ENCODE measurements at regions not wholly inside any gene's neighbourhood (a gene's known extent, or its start where the extent isn't known, plus 50 kb on each side); places are given as distances from the start of the nearest gene placed in this dataset.
"Not testable (repeated sequence)": the region's sequence is repeated elsewhere in the genome, so short reads cannot be mapped to it uniquely, and the experiment has no call there.

DNA sequence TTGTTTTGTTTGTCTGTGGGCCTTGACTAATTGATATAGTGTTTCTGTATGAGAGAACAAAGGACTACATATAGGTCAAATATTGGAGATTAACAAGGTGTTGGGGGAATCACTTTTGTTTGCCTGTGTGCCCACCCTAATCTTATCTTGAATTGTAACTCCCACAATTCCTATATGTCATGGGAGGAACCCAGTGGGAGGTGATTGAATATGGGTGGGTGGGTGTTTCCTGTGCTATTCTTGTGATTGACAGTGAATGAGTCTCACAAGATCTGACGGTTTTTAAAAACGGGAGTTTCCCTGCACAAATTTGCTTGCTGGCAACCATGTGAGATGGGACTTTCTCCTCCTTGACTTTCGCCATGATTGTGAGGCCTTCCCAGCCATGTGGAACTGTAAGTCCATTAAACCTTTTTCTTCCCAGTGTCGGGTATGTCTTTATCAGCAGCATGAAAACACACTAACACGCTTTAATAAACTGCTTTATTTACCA lies 64.9 kb upstream of the HSPB3 start:
- Histone ChIP-seq H3K36me3 (replicated peaks) (no peaks in the 10 kb centered on the region), H3K4me3 (ENCODE audit: low read depth, low read length) (no peak overlapping the region), H3K27me3 (replicated peaks) (no peaks in the 10 kb centered on the region), H3K27ac (no peak overlapping the region)
- TF ChIP-seq, protein P1, sequence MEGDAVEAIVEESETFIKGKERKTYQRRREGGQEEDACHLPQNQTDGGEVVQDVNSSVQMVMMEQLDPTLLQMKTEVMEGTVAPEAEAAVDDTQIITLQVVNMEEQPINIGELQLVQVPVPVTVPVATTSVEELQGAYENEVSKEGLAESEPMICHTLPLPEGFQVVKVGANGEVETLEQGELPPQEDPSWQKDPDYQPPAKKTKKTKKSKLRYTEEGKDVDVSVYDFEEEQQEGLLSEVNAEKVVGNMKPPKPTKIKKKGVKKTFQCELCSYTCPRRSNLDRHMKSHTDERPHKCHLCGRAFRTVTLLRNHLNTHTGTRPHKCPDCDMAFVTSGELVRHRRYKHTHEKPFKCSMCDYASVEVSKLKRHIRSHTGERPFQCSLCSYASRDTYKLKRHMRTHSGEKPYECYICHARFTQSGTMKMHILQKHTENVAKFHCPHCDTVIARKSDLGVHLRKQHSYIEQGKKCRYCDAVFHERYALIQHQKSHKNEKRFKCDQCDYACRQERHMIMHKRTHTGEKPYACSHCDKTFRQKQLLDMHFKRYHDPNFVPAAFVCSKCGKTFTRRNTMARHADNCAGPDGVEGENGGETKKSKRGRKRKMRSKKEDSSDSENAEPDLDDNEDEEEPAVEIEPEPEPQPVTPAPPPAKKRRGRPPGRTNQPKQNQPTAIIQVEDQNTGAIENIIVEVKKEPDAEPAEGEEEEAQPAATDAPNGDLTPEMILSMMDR (IDR thresholded peaks at IDR 0.05; ENCODE audit: low read depth, low read length, missing control alignments), result no peak
- no peak for DNase-seq
- in situ Hi-C loops (cut with HindIII; ENCODE audit: low pct_ligation_motif_present, low sequenced_read_pairs), result no loop called here

DNA sequence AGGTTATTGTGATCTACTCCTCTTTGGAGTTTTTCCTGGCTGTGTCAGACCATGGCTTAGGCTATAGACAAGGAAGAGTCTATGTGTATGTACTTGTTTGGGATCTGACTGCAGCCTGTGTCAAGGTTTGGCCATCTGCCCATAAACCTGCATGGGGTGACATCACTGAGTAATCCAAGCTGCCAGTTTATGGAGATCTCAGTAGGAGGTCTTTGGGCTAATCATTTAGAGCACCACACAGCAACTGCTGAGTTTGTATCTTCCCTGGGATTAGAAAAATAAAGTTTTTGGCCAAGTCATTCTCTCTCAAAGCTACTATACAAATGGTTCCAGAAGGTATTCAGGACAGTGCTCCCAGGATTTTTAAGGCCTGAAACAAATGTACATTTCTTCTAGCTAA lies 65.5 kb upstream of the HSPB3 start:
- Histone ChIP-seq H3K27ac (no peak overlapping the region), H3K27me3 (replicated peaks) (no peaks in the 10 kb centered on the region), H3K4me3 (ENCODE audit: low read depth, low read length) (no peak overlapping the region), H3K36me3 (replicated peaks) (no peaks in the 10 kb centered on the region)
- TF ChIP-seq, protein P1 (IDR thresholded peaks at IDR 0.05; ENCODE audit: low read depth, low read length, missing control alignments), result no peak
- DNase-seq, result peak; percentile 97
- in situ Hi-C loops (cut with HindIII; ENCODE audit: low pct_ligation_motif_present, low sequenced_read_pairs), result no loop called here

DNA sequence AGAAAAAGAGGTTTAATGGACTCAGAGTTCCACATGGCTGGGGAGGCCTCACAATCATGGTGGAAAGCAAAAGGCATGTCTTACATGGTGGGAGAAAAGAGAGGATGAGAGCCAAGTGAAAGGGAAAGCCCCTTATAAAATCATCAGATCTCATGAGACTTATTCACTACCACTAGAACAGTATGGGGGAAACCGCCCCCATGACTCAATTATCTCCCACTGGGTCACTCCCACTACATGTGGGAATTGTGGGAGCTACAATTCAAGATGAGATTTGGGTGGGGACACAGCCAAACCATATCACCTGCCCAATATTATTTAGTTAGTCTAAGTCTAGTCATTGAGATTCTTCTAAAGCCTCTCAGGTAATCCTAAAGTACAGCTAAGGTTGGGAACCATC lies 66.1 kb upstream of the HSPB3 start:
- in situ Hi-C loops (cut with HindIII; ENCODE audit: low pct_ligation_motif_present, low sequenced_read_pairs); H3K36me3 ChIP-seq (replicated peaks); H3K27ac ChIP-seq; H3K27me3 ChIP-seq (replicated peaks); H3K4me3 ChIP-seq (ENCODE audit: low read depth, low read length); DNase-seq: not testable (repeated sequence)

DNA sequence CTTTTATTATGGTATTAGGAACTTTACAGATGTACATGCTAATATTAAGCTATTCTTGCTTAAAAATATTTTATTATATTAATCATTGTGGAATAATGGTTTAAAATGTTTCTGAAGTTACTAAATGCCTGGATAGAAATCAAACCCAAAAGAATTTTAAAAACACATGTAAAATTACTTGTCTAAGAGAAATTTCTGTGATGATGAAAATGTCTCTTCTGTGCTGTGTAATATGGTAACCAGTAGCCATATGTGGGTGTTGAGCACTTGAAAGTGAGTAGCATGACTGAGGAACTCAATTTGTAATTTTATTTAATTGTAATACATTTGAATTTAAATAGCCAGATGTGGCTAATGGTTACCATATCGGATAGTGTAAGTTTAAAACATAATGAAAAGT lies 66.7 kb upstream of the HSPB3 start:
- Histone ChIP-seq H3K4me3 (ENCODE audit: low read depth, low read length) (no peak overlapping the region), H3K27me3 (replicated peaks) (no peaks in the 10 kb centered on the region), H3K36me3 (replicated peaks) (no peaks in the 10 kb centered on the region), H3K27ac (no peak overlapping the region)
- DNase-seq, result no peak
- in situ Hi-C loops (cut with HindIII; ENCODE audit: low pct_ligation_motif_present, low sequenced_read_pairs), result no loop called here
- TF ChIP-seq, protein P1 (IDR thresholded peaks at IDR 0.05; ENCODE audit: low read depth, low read length, missing control alignments), result no peak

DNA sequence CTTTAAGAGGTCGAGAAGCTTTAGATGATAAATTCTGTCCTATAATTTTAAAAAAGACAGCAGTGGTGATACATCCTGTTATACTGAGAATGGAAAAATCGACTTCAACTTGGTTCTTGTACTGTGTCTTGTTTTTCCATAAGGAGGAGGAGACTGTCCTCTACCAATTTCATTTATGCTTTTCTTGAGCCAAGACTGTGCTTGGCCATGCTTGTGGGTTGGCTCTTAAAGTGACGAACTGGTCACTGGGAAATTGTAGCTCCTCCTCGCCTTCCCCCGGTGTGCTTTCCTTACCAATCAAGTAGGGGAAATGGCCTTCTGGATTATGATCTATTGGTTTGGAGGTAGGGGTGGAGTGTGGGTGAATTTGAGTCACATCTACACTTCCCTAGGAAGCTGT lies 67.1 kb upstream of the HSPB3 start:
- in situ Hi-C loops (cut with HindIII; ENCODE audit: low pct_ligation_motif_present, low sequenced_read_pairs), result no loop called here
- no peaks in the 10 kb centered on the region for H3K36me3 ChIP-seq (replicated peaks)
- H3K27ac ChIP-seq, result peak overlapping the region; percentile 13
- no peak overlapping the region for H3K4me3 ChIP-seq (ENCODE audit: low read depth, low read length)
- no peaks in the 10 kb centered on the region for H3K27me3 ChIP-seq (replicated peaks)
- DNase-seq, result no peak
- TF ChIP-seq, protein P1 (IDR thresholded peaks at IDR 0.05; ENCODE audit: low read depth, low read length, missing control alignments), result no peak

DNA sequence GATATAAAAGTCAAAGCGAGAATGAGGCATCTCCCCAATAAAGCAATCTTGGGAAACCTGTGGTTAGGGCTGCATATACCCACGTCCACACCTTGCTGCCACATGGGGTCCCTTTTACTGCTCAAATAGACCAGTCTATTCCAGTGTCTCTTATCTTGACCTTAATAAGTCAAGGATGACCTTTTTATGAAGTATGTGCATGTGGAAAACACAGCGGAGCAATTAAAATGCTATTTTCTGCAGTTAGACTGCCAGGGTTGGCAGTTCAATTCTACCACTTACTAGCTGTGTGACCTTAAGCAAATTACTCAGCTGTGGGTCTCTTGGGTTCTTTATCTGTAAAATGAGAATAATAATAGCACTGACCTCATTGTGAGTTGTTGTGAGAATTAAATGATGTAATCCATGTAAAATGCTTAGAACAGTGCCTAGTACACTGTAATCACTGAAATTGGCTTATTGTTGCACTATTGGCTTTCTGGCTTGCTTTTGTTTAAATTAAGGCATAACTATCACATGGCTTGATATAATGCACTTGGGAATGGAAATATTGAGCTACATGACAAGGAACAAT lies 67.8 kb upstream of the HSPB3 start:
- TF ChIP-seq, protein P1 (IDR thresholded peaks at IDR 0.05; ENCODE audit: low read depth, low read length, missing control alignments), result no peak
- peak overlapping the region; percentile 13 for H3K27ac ChIP-seq
- H3K4me3 ChIP-seq (ENCODE audit: low read depth, low read length), result no peak overlapping the region
- DNase-seq, result peak; percentile 40
- in situ Hi-C loops (cut with HindIII; ENCODE audit: low pct_ligation_motif_present, low sequenced_read_pairs), result no loop called here
- no peaks in the 10 kb centered on the region for H3K27me3 ChIP-seq (replicated peaks)
- H3K36me3 ChIP-seq (replicated peaks), result no peaks in the 10 kb centered on the region
